Endothelial cell of umbilical vein (primary cell): ENCODE measurements at regions not wholly inside any gene's neighbourhood (a gene's known extent, or its start where the extent isn't known, plus 50 kb on each side); places are given as distances from the start of the nearest gene placed in this dataset.

Experiments
- BruUV-seq: library from RNA; stranded (reverse); fragments of 400-500 nt; replicated peaks from 2 replicates; lab custom pipeline; 2021; lab: Mats Ljungman, UMichigan
- CTCF ChIA-PET: fragments of 300-600, 350-600 bp; sonication (Branson Sonifier 250); formaldehyde crosslinking; loops from one replicate; lab custom pipeline; 2021; ENCODE audit warnings: antibody characterized with exemption, inconsistent platforms; lab: Charles Lee
- POLR2A ChIA-PET: fragments of 300-600, 350-600 bp; sonication (Branson Sonifier 250); formaldehyde crosslinking; loops from one replicate; lab custom pipeline; 2021; ENCODE audit warnings: antibody characterized with exemption, inconsistent platforms; lab: Charles Lee
- DNase-seq: peaks from one replicate; pipeline ENCODE4 v3.0.0-alpha.2; 2011; ENCODE audit warnings: low read depth, low spot score
- FAIRE-seq: peaks from 2 replicates; lab custom pipeline; 2011; peaks lifted over from hg19 to GRCh38; lab: Jason Lieb, UNC
- H2AFZ ChIP-seq: 2 replicates; pipeline ENCODE4 v1.6.0; 2012; ENCODE audit warnings: low read depth, low read length, control low read depth, inconsistent platforms
- H3K27ac ChIP-seq: 2 replicates; pipeline ENCODE4 v1.5.1; 2011; ENCODE audit warnings: low read depth, mild to moderate bottlenecking, control low read depth, low read length, moderate library complexity; ENCODE audit not compliant: insufficient read depth
- H3K27me3 ChIP-seq, 2 experiments: 2 replicates each; pipeline versions ENCODE4 v1.6.0 to v1.6.1; 2011; ENCODE audit warnings: low read length in 2 of 2, mixed read lengths in 1 of 2; ENCODE audit not compliant: control insufficient read depth in 2 of 2, insufficient read depth in 2 of 2
- H3K36me3 ChIP-seq, 2 experiments: 2 replicates in 1 of 2; 3 replicates in 1 of 2; pipeline ENCODE4 v1.5.1; 2011; ENCODE audit warnings: low read length in 2 of 2, mild to moderate bottlenecking in 1 of 2, moderate library complexity in 1 of 2; ENCODE audit not compliant: control insufficient read depth in 2 of 2, insufficient read depth in 2 of 2; ENCODE audit errors: extremely low read depth in 1 of 2
- H3K4me1 ChIP-seq: 3 replicates; pipeline ENCODE4 v1.5.1; 2011; ENCODE audit warnings: mild to moderate bottlenecking, low read length; ENCODE audit not compliant: control insufficient read depth, insufficient read depth; ENCODE audit errors: extremely low read depth
- H3K4me2 ChIP-seq: 2 replicates; pipeline ENCODE4 v1.6.1; 2011; ENCODE audit warnings: low read length, control low read depth, mixed read lengths; ENCODE audit not compliant: insufficient read depth
- H3K4me3 ChIP-seq, 3 experiments: fragments of 200-600 bp in 1 of 3; sonication (generic), shearing (Covaris generic) in 1 of 3; replicated peaks in 1 of 3; 2 replicates each; pipeline ENCODE4 v1.5.1; 2011 to 2016; ENCODE audit warnings: control low read depth in 3 of 3, low read length in 3 of 3, mild to moderate bottlenecking in 2 of 3, inconsistent platforms in 1 of 3, low read depth in 1 of 3, moderate library complexity in 1 of 3; ENCODE audit not compliant: insufficient read depth in 1 of 3
- H3K79me2 ChIP-seq: 2 replicates; pipeline ENCODE4 v1.6.0; 2012; ENCODE audit warnings: low read length, inconsistent platforms; ENCODE audit not compliant: control insufficient read depth, insufficient read depth
- H3K9ac ChIP-seq: replicated peaks from 2 replicates; pipeline ENCODE3; 2011; ENCODE audit warnings: low read length, control low read depth; ENCODE audit not compliant: insufficient read depth; ENCODE audit errors: extremely low read depth
- H3K9me1 ChIP-seq: replicated peaks from 3 replicates; pipeline ENCODE4 v1.6.0; 2011; ENCODE audit warnings: mild to moderate bottlenecking, low read length; ENCODE audit not compliant: control insufficient read depth, insufficient read depth; ENCODE audit errors: extremely low read depth
- H3K9me3 ChIP-seq: replicated peaks from 2 replicates; pipeline ENCODE4 v1.5.1; 2012; ENCODE audit warnings: low read length, inconsistent platforms; ENCODE audit not compliant: control insufficient read depth, insufficient read depth
- H4K20me1 ChIP-seq: replicated peaks from 2 replicates; pipeline ENCODE3; 2011; ENCODE audit warnings: mild to moderate bottlenecking, low read length; ENCODE audit not compliant: control insufficient read depth, insufficient read depth; ENCODE audit errors: extremely low read depth
- EZH2 ChIP-seq: IDR thresholded peaks from 2 replicates; pipeline ENCODE4 v1.6.1; 2012; ENCODE audit warnings: borderline replicate concordance, low read depth, mild to moderate bottlenecking, moderate library complexity, low read length, inconsistent platforms; ENCODE audit not compliant: severe bottlenecking
- FOS ChIP-seq: IDR thresholded peaks from 2 replicates; pipeline ENCODE4 v1.6.1; 2011; ENCODE audit warnings: mild to moderate bottlenecking, low read length, moderate library complexity, borderline replicate concordance; ENCODE audit not compliant: insufficient read depth
- GATA2 ChIP-seq: IDR thresholded peaks from 2 replicates; pipeline ENCODE4 v1.7.0; 2011; ENCODE audit warnings: low read depth, mild to moderate bottlenecking, moderate library complexity, mixed read lengths, low read length; ENCODE audit not compliant: insufficient read length, insufficient read depth
- JUN ChIP-seq: IDR thresholded peaks from 2 replicates; pipeline ENCODE4 v1.6.1; 2011; ENCODE audit warnings: borderline replicate concordance, low read depth; ENCODE audit not compliant: insufficient read length, insufficient read depth
- MYC ChIP-seq: IDR thresholded peaks from one replicate; pipeline ENCODE4 v1.6.1; 2011; ENCODE audit warnings: mild to moderate bottlenecking, low read depth, low read length
- POLR2A ChIP-seq: IDR thresholded peaks from 2 replicates; pipeline ENCODE4 v1.6.1; 2012; ENCODE audit warnings: low read depth, mild to moderate bottlenecking, control low read depth, low read length
- POLR2AphosphoS5 ChIP-seq: IDR thresholded peaks from 2 replicates; pipeline ENCODE4 v1.6.1; 2012; ENCODE audit warnings: low read depth, mild to moderate bottlenecking, control low read depth, low read length, moderate library complexity; ENCODE audit not compliant: insufficient read depth
- dilution Hi-C: fragments of 300-500 bp; cut with MboI; formaldehyde crosslinking; loops from one replicate; pipeline ENCODE4 v1.15.0; 2019; ENCODE audit warnings: low sequenced_read_pairs; ENCODE audit not compliant: extremely low pct_ligation_motif_present
- intact Hi-C: fragments of 100-400 bp; cut with micrococcal nuclease; formaldehyde crosslinking; loops from one replicate; pipeline ENCODE4 v1.10.0; 2022
- TF ChIP-seq, protein P1 (sequence below): IDR thresholded peaks from 2 replicates; pipeline ENCODE4 v1.6.1; 2011; ENCODE audit not compliant: insufficient read depth, insufficient read length
- TF ChIP-seq, protein P2 (sequence below), 2 donors: IDR thresholded peaks; 1 replicate in 1 of 2; 2 replicates in 1 of 2; pipeline ENCODE4 v1.5.1; 2011; ENCODE audit warnings: low read length in 2 of 2, mild to moderate bottlenecking in 2 of 2, moderate library complexity in 2 of 2, control low read depth in 1 of 2, inconsistent platforms in 1 of 2, low read depth in 1 of 2; ENCODE audit not compliant: insufficient read depth in 1 of 2; ENCODE audit errors: extremely low read depth in 1 of 2

DNA sequence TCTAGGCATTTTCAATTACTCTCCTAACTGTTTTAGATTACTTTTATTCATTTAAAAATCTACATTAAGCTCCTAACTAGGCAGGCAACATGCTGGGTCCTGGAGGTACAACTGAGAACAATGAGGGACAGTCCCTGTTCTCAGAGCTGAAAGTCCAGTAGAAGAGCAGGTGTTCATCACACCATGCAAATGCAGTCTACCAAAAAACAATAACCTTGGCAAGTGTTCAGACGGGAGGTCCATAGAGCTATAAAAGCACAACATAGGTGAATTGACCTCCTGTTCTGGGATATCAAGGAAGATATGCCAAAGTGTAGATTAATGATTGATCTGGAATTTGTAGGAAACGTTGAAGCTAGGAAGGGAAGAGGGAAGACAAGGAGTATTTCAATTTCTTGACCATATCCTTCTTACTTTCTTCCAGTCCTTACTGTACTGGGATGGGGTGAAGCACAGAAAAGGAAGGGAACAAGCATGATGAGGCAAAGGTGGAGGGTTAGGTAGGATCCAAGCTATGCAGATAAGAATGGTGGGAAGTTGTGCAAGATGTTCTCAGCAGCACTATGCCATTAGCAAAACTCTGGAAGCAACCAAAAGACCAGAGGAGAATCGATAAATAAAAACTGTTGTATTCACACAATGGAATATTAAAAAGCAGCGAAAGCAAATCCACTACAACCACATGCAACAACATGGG, 485.7 kb upstream of the JARID2 start:
- DNase-seq (no peak), FAIRE-seq (no peak)
- Histone ChIP-seq H3K27ac (no peak overlapping the region), H3K9me1 (no peaks in the 10 kb centered on the region), H3K4me3 (no peak overlapping the region), H3K9me3 (peaks cover 8% of the 10 kb centered on the region), H2AFZ (no peak overlapping the region), H3K27me3 (no peaks in the 10 kb centered on the region), H3K79me2 (no peaks in the 10 kb centered on the region), H3K4me1 (no peaks in the 10 kb centered on the region), H3K9ac (no peak overlapping the region), H4K20me1 (no peaks in the 10 kb centered on the region), H3K4me2 (no peak overlapping the region), H3K36me3 (no peaks in the 10 kb centered on the region)
- BruUV-seq, result no TSS peak
- ChIA-PET CTCF (no interaction called here), POLR2A (no interaction called here)
- TF ChIP-seq POLR2AphosphoS5, result no peak
- TF ChIP-seq JUN, result no peak
- no peak for TF ChIP-seq EZH2
- TF ChIP-seq, protein P1, sequence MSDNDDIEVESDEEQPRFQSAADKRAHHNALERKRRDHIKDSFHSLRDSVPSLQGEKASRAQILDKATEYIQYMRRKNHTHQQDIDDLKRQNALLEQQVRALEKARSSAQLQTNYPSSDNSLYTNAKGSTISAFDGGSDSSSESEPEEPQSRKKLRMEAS, result no peak
- TF ChIP-seq FOS, result no peak
- TF ChIP-seq GATA2, result no peak
- no peak for TF ChIP-seq POLR2A
- no peak for TF ChIP-seq MYC
- TF ChIP-seq, protein P2, sequence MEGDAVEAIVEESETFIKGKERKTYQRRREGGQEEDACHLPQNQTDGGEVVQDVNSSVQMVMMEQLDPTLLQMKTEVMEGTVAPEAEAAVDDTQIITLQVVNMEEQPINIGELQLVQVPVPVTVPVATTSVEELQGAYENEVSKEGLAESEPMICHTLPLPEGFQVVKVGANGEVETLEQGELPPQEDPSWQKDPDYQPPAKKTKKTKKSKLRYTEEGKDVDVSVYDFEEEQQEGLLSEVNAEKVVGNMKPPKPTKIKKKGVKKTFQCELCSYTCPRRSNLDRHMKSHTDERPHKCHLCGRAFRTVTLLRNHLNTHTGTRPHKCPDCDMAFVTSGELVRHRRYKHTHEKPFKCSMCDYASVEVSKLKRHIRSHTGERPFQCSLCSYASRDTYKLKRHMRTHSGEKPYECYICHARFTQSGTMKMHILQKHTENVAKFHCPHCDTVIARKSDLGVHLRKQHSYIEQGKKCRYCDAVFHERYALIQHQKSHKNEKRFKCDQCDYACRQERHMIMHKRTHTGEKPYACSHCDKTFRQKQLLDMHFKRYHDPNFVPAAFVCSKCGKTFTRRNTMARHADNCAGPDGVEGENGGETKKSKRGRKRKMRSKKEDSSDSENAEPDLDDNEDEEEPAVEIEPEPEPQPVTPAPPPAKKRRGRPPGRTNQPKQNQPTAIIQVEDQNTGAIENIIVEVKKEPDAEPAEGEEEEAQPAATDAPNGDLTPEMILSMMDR (IDR thresholded peaks at IDR 0.05; ENCODE audit: extremely low read depth in 1 of 2, insufficient read depth in 1 of 2, low read depth in 1 of 2, low read length in 2 of 2), result no peak
- intact Hi-C loops (no loop called here), dilution Hi-C loops (no loop called here)
